ENCODE measurements at regions not wholly inside any gene's neighbourhood (a gene's known extent, or its start where the extent isn't known, plus 50 kb on each side); places are given as distances from the start of the nearest gene placed in this dataset.

- DNase-seq, result no peak
- peaks cover 0 to 27% (median 7%) of the 10 kb centered on the region in 8 donors for H3K9me3 ChIP-seq
- H3K27ac ChIP-seq, result no peak overlapping the region
- 81 to 90% (median 87%) methylated on average over 13 of the region's 13 CpGs for WGBS, 5 donors
- H3K27me3 ChIP-seq (replicated peaks in 1 of 7), result no peaks in the 10 kb centered on the region
- H3K4me1 ChIP-seq, result no peaks in the 10 kb centered on the region
- intact Hi-C loops (cut with DNase I; ENCODE audit: low total_unique reads), result no loop called here
- no peak overlapping the region for H3K4me3 ChIP-seq
- H3K36me3 ChIP-seq, result no peaks in the 10 kb centered on the region
- TF ChIP-seq, protein P1, sequence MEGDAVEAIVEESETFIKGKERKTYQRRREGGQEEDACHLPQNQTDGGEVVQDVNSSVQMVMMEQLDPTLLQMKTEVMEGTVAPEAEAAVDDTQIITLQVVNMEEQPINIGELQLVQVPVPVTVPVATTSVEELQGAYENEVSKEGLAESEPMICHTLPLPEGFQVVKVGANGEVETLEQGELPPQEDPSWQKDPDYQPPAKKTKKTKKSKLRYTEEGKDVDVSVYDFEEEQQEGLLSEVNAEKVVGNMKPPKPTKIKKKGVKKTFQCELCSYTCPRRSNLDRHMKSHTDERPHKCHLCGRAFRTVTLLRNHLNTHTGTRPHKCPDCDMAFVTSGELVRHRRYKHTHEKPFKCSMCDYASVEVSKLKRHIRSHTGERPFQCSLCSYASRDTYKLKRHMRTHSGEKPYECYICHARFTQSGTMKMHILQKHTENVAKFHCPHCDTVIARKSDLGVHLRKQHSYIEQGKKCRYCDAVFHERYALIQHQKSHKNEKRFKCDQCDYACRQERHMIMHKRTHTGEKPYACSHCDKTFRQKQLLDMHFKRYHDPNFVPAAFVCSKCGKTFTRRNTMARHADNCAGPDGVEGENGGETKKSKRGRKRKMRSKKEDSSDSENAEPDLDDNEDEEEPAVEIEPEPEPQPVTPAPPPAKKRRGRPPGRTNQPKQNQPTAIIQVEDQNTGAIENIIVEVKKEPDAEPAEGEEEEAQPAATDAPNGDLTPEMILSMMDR (IDR thresholded peaks at IDR 0.05 in 8 of 11, conservative IDR thresholded peaks at IDR 0.05 in 3 of 11), result no peak
- TF ChIP-seq POLR2A (IDR thresholded peaks at IDR 0.05) (no peak), POLR2AphosphoS5 (IDR thresholded peaks at IDR 0.05) (no peak)
Observed at GRCh38 chr11:98069861-98070260, 950.9 kb upstream of the CNTN5 start.

GRCh38 chr11:98090861-98091505 lies 929.8 kb upstream of the CNTN5 start:
- no peaks in the 10 kb centered on the region for H3K36me3 ChIP-seq
- H3K27me3 ChIP-seq (replicated peaks in 1 of 7), result no peaks in the 10 kb centered on the region
- no peak overlapping the region for H3K27ac ChIP-seq
- 83 to 93% (median 86%) methylated on average over 3 of the region's 3 CpGs for WGBS, 5 donors
- TF ChIP-seq, protein P1 (IDR thresholded peaks at IDR 0.05 in 8 of 11, conservative IDR thresholded peaks at IDR 0.05 in 3 of 11), result no peak
- TF ChIP-seq POLR2A (IDR thresholded peaks at IDR 0.05) (no peak), POLR2AphosphoS5 (IDR thresholded peaks at IDR 0.05) (no peak)
- H3K9me3 ChIP-seq, result peaks cover 0 to 21% (median 0%) of the 10 kb centered on the region in 8 donors
- intact Hi-C loops (cut with DNase I; ENCODE audit: low total_unique reads), result no loop called here
- no peak overlapping the region for H3K4me3 ChIP-seq
- DNase-seq, result no peak
- H3K4me1 ChIP-seq, result no peaks in the 10 kb centered on the region

- 60 to 74% (median 65%) methylated on average over 1 of the region's 1 CpG for WGBS, 5 donors
- DNase-seq, result no peak
- no peak overlapping the region for H3K4me3 ChIP-seq
- TF ChIP-seq POLR2A (IDR thresholded peaks at IDR 0.05) (no peak), POLR2AphosphoS5 (IDR thresholded peaks at IDR 0.05) (no peak)
- TF ChIP-seq, protein P1 (IDR thresholded peaks at IDR 0.05 in 8 of 11, conservative IDR thresholded peaks at IDR 0.05 in 3 of 11), result no peak
- no peaks in the 10 kb centered on the region for H3K36me3 ChIP-seq
- no peak overlapping the region for H3K27ac ChIP-seq
- H3K9me3 ChIP-seq, result peaks cover 0 to 7% (median 0%) of the 10 kb centered on the region in 8 donors
- intact Hi-C loops (cut with DNase I; ENCODE audit: low total_unique reads), result no loop called here
- H3K27me3 ChIP-seq (replicated peaks in 1 of 7), result no peaks in the 10 kb centered on the region
- H3K4me1 ChIP-seq, result no peaks in the 10 kb centered on the region
Observed at GRCh38 chr11:98099371-98099770, 921.4 kb upstream of the CNTN5 start.

DNA sequence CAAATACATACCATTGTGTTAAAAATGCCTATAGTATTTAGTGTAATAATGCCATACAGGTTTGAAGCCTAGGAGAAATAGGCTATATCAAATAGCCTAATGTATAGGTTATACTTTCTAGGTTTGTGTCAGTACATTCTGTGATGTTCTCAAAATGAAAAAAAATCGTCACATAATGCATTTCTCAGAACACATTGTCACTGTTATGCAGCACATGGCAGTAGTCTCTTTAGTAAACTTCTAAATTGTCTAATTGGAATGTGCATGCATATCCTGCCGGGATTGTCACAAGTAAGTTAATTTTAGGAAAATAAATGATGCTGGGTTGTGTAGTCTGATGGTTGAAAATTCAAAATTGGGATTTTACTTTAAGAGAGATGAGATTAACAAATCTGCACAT lies 920.1 kb upstream of the CNTN5 start:
- H3K36me3 ChIP-seq, result no peaks in the 10 kb centered on the region
- intact Hi-C loops (cut with DNase I; ENCODE audit: low total_unique reads), result no loop called here
- H3K9me3 ChIP-seq, result peaks cover 0 to 7% (median 0%) of the 10 kb centered on the region in 8 donors
- 64 to 81% (median 69%) methylated on average over 2 of the region's 2 CpGs for WGBS, 5 donors
- no peaks in the 10 kb centered on the region for H3K4me1 ChIP-seq
- no peak overlapping the region for H3K4me3 ChIP-seq
- H3K27ac ChIP-seq, result no peak overlapping the region
- no peaks in the 10 kb centered on the region for H3K27me3 ChIP-seq (replicated peaks in 1 of 7)
- no peak for TF ChIP-seq POLR2AphosphoS5 (IDR thresholded peaks at IDR 0.05)
- TF ChIP-seq, protein P1 (IDR thresholded peaks at IDR 0.05 in 8 of 11, conservative IDR thresholded peaks at IDR 0.05 in 3 of 11), result no peak
- TF ChIP-seq POLR2A (IDR thresholded peaks at IDR 0.05), result no peak
- no peak for DNase-seq
